IPS-NIHi11 (cell line): ENCODE measurements at regions not wholly inside any gene's neighbourhood (a gene's known extent, or its start where the extent isn't known, plus 50 kb on each side); places are given as distances from the start of the nearest gene placed in this dataset.
"Not testable (repeated sequence)": the region's sequence is repeated elsewhere in the genome, so short reads cannot be mapped to it uniquely, and the experiment has no call there.

ENCODE experiments used
- DNase-seq: peaks from one replicate; pipeline ENCODE4 v3.0.0; 2012; ENCODE audit warnings: mixed read lengths, low spot score

GRCh38 chr19:34575206-34575605, 93.6 kb downstream of the WTIP start:
- DNase-seq = no peak

DNA sequence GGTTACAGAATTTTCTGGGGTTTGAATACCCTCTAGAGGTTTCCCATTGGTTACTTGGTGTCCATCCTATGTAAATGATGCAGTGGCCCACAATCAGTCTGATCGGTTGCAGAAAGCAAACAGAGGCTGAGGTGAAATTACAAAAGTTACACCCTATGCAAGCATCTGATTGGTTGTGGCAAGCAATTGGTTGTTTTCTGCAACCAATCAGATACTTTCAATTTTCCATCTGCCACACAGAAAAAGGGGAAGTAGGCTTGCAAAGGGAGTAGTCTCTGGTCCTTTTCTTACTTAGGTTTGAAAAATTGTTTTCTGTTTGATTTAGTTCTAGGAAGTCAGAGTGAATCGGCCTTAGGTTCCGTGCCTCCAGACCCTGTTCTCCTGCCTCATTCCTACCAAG, 93.1 kb downstream of the WTIP start:
- DNase-seq = no peak

- no peak for DNase-seq
Observed at GRCh38 chr19:34573226-34573864, 91.8 kb downstream of the WTIP start.

DNA sequence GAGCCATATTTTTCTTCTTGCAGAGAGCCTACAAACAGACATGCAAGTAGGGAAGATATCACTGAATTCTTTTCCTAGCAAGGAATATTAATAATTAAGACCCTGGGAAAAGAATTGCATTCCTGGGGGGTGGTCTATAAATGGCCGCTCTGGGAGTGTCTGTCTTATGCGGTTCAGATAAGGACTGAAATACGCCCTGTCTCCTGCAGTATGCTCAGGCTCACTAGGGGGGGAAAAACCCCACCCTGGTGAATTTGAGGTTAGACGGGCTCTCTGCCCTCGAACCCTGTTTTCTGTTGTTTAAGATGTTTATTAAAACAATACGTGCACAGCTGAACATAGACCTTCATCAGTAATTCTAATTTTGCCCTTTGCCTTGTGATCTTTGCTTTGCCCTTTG, 88.6 kb downstream of the WTIP start:
- DNase-seq = not testable (repeated sequence)

- DNase-seq = not testable (repeated sequence)
Observed at GRCh38 chr19:34562344-34562743, 80.8 kb downstream of the WTIP start.
